ENCODE measurements at regions not wholly inside any gene's neighbourhood (a gene's known extent, or its start where the extent isn't known, plus 50 kb on each side); places are given as distances from the start of the nearest gene placed in this dataset.

DNA sequence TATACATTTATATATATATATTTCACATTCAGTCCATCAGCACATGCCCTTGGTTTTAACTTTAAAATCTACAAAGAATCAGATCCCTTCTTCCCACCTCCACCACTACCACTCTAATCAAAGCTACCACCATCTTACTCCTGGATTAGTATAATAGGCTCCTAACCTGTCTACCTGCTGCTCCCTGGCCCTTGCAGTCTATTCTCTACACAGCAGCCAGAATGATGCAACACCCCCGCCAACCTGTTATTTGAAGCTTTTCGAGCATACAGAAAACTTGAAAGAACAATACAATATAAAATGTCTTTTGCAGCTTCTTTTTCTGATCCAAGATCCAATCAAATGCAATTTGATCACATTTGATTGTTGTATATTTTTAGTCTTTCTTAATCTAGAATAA is 165.9 kb upstream of the HMGA2 start (continued):
- TF ChIP-seq, protein P1, sequence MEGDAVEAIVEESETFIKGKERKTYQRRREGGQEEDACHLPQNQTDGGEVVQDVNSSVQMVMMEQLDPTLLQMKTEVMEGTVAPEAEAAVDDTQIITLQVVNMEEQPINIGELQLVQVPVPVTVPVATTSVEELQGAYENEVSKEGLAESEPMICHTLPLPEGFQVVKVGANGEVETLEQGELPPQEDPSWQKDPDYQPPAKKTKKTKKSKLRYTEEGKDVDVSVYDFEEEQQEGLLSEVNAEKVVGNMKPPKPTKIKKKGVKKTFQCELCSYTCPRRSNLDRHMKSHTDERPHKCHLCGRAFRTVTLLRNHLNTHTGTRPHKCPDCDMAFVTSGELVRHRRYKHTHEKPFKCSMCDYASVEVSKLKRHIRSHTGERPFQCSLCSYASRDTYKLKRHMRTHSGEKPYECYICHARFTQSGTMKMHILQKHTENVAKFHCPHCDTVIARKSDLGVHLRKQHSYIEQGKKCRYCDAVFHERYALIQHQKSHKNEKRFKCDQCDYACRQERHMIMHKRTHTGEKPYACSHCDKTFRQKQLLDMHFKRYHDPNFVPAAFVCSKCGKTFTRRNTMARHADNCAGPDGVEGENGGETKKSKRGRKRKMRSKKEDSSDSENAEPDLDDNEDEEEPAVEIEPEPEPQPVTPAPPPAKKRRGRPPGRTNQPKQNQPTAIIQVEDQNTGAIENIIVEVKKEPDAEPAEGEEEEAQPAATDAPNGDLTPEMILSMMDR (IDR thresholded peaks at IDR 0.05): no peak
- TF ChIP-seq, protein P2, sequence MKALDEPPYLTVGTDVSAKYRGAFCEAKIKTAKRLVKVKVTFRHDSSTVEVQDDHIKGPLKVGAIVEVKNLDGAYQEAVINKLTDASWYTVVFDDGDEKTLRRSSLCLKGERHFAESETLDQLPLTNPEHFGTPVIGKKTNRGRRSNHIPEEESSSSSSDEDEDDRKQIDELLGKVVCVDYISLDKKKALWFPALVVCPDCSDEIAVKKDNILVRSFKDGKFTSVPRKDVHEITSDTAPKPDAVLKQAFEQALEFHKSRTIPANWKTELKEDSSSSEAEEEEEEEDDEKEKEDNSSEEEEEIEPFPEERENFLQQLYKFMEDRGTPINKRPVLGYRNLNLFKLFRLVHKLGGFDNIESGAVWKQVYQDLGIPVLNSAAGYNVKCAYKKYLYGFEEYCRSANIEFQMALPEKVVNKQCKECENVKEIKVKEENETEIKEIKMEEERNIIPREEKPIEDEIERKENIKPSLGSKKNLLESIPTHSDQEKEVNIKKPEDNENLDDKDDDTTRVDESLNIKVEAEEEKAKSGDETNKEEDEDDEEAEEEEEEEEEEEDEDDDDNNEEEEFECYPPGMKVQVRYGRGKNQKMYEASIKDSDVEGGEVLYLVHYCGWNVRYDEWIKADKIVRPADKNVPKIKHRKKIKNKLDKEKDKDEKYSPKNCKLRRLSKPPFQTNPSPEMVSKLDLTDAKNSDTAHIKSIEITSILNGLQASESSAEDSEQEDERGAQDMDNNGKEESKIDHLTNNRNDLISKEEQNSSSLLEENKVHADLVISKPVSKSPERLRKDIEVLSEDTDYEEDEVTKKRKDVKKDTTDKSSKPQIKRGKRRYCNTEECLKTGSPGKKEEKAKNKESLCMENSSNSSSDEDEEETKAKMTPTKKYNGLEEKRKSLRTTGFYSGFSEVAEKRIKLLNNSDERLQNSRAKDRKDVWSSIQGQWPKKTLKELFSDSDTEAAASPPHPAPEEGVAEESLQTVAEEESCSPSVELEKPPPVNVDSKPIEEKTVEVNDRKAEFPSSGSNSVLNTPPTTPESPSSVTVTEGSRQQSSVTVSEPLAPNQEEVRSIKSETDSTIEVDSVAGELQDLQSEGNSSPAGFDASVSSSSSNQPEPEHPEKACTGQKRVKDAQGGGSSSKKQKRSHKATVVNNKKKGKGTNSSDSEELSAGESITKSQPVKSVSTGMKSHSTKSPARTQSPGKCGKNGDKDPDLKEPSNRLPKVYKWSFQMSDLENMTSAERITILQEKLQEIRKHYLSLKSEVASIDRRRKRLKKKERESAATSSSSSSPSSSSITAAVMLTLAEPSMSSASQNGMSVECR (CRISPR knock-in tag; IDR thresholded peaks at IDR 0.05; ENCODE audit: borderline replicate concordance): no peak
- TF ChIP-seq TEAD4 (CRISPR knock-in tag; IDR thresholded peaks at IDR 0.05): no peak

DNA sequence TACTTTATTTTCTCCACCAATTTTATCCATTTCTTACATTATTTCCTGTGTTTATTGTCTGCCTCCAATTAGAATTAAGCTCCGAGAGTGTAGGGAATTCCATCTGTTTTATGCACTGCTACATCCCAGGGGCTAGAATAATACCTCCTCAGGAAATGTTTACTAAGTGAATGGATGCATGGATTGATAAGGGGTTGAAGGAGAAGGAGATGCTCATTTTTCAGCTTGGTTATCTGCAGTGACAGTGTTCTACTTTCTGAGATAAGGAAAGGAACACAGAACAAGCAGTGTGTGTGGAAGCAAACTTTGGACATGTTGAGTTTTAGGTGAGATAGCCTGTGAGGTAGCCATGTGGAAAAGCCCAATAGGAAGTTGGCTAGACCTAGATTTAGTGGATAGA is 164.6 kb upstream of the HMGA2 start:
- H3K4me1 Mint-ChIP-seq: peaks cover 22% of the 10 kb centered on the region
- peaks cover 6% of the 10 kb centered on the region for H3K27me3 Mint-ChIP-seq (ENCODE audit: low read depth)
- POLR2A ChIA-PET: no interaction called here
- ATAC-seq (no peak), DNase-seq (ENCODE audit: low spot score) (no peak)
- CTCF ChIA-PET: interaction anchor here (1.2 kb wide), 1 partner anchor 57 kb away, joined by 3 read pairs; no protein-coding TSS in a partner anchor
- H3K27ac Mint-ChIP-seq: no peak overlapping the region
- peaks cover 3% of the 10 kb centered on the region for H3K36me3 Mint-ChIP-seq
- TF ChIP-seq CBFB (CRISPR knock-in tag; IDR thresholded peaks at IDR 0.05; ENCODE audit: low read depth) (no peak), NR2C2 (CRISPR knock-in tag; IDR thresholded peaks at IDR 0.05) (no peak), MXD4 (CRISPR knock-in tag; IDR thresholded peaks at IDR 0.05; ENCODE audit: borderline replicate concordance) (no peak), NR3C1 (CRISPR knock-in tag; conservative IDR thresholded peaks at IDR 0.05; ENCODE audit: low read depth) (no peak), IRF2 (CRISPR knock-in tag; IDR thresholded peaks at IDR 0.05; ENCODE audit: borderline replicate concordance, low read depth) (no peak), ZNF396 (CRISPR knock-in tag; IDR thresholded peaks at IDR 0.05; ENCODE audit: borderline replicate concordance) (no peak), ZNF219 (CRISPR knock-in tag; IDR thresholded peaks at IDR 0.05; ENCODE audit: borderline replicate concordance) (no peak)
- TF ChIP-seq, protein P3, sequence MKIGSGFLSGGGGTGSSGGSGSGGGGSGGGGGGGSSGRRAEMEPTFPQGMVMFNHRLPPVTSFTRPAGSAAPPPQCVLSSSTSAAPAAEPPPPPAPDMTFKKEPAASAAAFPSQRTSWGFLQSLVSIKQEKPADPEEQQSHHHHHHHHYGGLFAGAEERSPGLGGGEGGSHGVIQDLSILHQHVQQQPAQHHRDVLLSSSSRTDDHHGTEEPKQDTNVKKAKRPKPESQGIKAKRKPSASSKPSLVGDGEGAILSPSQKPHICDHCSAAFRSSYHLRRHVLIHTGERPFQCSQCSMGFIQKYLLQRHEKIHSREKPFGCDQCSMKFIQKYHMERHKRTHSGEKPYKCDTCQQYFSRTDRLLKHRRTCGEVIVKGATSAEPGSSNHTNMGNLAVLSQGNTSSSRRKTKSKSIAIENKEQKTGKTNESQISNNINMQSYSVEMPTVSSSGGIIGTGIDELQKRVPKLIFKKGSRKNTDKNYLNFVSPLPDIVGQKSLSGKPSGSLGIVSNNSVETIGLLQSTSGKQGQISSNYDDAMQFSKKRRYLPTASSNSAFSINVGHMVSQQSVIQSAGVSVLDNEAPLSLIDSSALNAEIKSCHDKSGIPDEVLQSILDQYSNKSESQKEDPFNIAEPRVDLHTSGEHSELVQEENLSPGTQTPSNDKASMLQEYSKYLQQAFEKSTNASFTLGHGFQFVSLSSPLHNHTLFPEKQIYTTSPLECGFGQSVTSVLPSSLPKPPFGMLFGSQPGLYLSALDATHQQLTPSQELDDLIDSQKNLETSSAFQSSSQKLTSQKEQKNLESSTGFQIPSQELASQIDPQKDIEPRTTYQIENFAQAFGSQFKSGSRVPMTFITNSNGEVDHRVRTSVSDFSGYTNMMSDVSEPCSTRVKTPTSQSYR (CRISPR knock-in tag; IDR thresholded peaks at IDR 0.05): no peak
- TF ChIP-seq, protein P4, sequence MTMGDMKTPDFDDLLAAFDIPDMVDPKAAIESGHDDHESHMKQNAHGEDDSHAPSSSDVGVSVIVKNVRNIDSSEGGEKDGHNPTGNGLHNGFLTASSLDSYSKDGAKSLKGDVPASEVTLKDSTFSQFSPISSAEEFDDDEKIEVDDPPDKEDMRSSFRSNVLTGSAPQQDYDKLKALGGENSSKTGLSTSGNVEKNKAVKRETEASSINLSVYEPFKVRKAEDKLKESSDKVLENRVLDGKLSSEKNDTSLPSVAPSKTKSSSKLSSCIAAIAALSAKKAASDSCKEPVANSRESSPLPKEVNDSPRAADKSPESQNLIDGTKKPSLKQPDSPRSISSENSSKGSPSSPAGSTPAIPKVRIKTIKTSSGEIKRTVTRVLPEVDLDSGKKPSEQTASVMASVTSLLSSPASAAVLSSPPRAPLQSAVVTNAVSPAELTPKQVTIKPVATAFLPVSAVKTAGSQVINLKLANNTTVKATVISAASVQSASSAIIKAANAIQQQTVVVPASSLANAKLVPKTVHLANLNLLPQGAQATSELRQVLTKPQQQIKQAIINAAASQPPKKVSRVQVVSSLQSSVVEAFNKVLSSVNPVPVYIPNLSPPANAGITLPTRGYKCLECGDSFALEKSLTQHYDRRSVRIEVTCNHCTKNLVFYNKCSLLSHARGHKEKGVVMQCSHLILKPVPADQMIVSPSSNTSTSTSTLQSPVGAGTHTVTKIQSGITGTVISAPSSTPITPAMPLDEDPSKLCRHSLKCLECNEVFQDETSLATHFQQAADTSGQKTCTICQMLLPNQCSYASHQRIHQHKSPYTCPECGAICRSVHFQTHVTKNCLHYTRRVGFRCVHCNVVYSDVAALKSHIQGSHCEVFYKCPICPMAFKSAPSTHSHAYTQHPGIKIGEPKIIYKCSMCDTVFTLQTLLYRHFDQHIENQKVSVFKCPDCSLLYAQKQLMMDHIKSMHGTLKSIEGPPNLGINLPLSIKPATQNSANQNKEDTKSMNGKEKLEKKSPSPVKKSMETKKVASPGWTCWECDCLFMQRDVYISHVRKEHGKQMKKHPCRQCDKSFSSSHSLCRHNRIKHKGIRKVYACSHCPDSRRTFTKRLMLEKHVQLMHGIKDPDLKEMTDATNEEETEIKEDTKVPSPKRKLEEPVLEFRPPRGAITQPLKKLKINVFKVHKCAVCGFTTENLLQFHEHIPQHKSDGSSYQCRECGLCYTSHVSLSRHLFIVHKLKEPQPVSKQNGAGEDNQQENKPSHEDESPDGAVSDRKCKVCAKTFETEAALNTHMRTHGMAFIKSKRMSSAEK (CRISPR knock-in tag; IDR thresholded peaks at IDR 0.05; ENCODE audit: borderline replicate concordance): no peak
- TF ChIP-seq, protein P5, sequence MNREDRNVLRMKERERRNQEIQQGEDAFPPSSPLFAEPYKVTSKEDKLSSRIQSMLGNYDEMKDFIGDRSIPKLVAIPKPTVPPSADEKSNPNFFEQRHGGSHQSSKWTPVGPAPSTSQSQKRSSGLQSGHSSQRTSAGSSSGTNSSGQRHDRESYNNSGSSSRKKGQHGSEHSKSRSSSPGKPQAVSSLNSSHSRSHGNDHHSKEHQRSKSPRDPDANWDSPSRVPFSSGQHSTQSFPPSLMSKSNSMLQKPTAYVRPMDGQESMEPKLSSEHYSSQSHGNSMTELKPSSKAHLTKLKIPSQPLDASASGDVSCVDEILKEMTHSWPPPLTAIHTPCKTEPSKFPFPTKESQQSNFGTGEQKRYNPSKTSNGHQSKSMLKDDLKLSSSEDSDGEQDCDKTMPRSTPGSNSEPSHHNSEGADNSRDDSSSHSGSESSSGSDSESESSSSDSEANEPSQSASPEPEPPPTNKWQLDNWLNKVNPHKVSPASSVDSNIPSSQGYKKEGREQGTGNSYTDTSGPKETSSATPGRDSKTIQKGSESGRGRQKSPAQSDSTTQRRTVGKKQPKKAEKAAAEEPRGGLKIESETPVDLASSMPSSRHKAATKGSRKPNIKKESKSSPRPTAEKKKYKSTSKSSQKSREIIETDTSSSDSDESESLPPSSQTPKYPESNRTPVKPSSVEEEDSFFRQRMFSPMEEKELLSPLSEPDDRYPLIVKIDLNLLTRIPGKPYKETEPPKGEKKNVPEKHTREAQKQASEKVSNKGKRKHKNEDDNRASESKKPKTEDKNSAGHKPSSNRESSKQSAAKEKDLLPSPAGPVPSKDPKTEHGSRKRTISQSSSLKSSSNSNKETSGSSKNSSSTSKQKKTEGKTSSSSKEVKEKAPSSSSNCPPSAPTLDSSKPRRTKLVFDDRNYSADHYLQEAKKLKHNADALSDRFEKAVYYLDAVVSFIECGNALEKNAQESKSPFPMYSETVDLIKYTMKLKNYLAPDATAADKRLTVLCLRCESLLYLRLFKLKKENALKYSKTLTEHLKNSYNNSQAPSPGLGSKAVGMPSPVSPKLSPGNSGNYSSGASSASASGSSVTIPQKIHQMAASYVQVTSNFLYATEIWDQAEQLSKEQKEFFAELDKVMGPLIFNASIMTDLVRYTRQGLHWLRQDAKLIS (CRISPR knock-in tag; IDR thresholded peaks at IDR 0.05; ENCODE audit: borderline replicate concordance): no peak
- no peak overlapping the region for H3K4me3 Mint-ChIP-seq
- H3K9me3 Mint-ChIP-seq: peaks cover 14% of the 10 kb centered on the region
